C1 segment of cervical spinal cord (tissue), 14 donors: ENCODE measurements at regions not wholly inside any gene's neighbourhood (a gene's known extent, or its start where the extent isn't known, plus 50 kb on each side); places are given as distances from the start of the nearest gene placed in this dataset.
"Not testable (repeated sequence)": the region's sequence is repeated elsewhere in the genome, so short reads cannot be mapped to it uniquely, and the experiment has no call there.

Source experiments
- DNase-seq, 14 donors: peaks; one replicate each; lab custom pipeline; 2025; lab: John Stamatoyannopoulos, UW

DNA sequence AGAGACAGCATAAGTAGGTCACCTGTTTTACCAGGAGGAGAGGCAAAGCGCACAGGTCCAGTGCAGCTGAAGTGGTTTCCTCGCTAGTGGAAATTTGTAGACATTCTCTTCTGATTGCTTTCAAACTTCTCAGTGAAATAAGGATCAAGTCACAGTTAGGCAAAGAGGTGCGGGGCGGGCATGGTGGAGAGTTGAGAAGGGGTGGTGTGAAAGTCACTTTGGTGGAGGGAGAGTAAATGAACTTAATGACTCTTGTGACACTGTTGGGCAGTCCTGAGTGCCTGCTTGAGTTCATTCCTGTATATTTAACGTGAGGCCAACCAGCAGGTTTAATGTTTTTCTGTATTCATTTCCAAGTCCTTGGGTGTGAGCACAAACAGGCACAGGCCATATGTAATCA is 235.6 kb downstream of the TRIML1 start:
- no peak for DNase-seq

GRCh38 chr4:188377816-188378215 is 238.6 kb downstream of the TRIML1 start:
- no peak for DNase-seq

DNA sequence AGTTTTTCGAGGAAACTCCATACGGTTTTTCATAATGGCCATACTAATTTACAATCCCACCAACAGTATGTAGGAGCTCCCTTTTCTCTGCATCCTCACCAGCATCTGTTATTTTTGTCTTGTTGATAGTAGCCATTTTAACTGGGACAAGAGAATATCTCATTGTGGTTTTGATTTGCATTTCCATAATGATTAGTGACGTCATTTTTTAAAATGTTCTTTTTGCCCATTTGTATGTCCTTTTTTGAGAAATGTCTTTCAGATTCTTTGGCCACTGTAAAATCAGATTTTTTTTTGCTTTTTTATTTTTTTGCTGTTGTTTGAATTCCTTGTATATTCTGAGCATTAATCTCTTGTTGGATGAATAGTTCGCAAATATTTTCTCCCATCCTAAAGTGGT is 243.9 kb downstream of the TRIML1 start:
- no peak for DNase-seq

GRCh38 chr4:188387179-188387791 is 248.0 kb downstream of the TRIML1 start:
- DNase-seq, result no peak

DNA sequence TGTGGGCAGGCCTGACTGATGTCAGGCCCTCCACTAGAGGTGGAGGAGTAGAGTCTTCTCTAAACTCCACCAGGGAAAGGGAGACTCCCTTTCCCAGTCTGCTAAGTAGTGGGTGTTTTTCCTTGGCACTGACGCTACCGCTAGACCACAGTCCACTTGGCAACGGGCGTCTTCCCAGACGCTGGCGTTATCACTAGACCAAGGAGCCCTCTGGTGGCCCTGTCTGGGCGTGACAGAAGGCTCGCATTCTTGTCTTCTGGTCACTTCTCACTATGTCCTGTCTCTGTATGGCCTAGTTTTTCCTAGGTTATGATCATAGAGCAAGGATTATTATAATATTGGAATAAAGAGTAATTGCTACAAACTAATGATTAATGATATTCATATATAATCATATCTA is 252.1 kb downstream of the TRIML1 start:
- DNase-seq, result not testable (repeated sequence)

GRCh38 chr4:188396037-188396436 is 256.8 kb downstream of the TRIML1 start:
- no peak for DNase-seq

GRCh38 chr4:188399834-188400233 is 260.6 kb downstream of the TRIML1 start:
- DNase-seq, result no peak

DNA sequence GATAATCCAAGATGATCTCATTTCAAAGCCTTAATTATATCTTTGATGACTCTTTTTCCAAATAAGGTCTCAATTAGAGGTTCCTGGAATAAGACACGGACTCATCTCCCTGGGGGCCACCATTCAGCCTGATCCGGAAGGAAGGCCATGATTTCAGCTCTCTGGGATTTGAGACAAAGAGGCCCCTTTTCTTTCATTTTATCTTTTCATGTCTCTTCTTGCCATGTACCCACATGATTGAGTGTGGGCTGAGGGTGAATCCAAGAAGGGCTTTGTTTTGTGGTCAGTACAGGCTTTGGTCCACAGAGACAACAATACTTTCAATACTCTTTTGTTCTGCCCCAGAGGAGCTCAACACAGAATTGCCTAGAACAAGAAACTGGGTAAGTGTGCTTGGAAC is 261.2 kb downstream of the TRIML1 start:
- peak in 8 of 14 donors; percentile 1 to 42 (median 14) for DNase-seq

- no peak for DNase-seq
These were observed 264.0 kb downstream of the TRIML1 start for GRCh38 chr4:188403272-188403671.

DNA sequence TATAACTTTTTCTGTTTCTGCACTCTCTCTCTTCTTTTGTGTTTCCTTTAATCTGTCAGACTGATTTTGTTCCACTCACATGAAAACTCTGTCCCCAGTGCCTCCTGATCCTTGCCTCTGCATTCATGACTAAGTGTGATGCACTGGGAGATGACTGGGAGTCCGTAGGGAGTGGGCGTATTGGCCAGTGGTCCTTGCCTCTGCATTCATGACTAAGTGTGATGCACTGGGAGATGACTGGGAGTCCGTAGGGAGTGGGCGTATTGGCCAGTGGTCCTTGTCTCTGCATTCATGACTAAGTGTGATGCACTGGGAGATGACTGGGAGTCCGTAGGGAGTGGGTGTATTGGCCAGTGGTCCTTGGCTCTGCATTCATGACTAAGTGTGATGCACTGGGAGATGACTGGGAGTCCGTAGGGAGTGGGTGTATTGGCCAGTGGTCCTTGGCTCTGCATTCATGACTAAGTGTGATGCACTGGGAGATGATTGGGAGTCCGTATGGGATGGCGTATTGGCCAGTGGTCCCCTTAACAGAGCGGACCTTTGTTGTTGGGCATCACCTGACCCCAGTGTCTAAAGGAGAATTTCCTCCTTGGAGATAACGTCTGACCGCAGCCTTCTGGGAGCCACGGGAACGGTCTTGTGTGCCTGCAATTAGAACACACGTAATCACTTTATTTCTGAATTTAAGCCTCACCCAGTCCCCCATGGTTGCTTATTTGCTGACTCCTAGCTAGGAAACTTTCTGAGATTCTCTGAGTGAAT is 266.0 kb downstream of the TRIML1 start:
- not testable (repeated sequence) for DNase-seq

- no peak for DNase-seq
These were observed 269.2 kb downstream of the TRIML1 start for GRCh38 chr4:188408244-188409030.

DNA sequence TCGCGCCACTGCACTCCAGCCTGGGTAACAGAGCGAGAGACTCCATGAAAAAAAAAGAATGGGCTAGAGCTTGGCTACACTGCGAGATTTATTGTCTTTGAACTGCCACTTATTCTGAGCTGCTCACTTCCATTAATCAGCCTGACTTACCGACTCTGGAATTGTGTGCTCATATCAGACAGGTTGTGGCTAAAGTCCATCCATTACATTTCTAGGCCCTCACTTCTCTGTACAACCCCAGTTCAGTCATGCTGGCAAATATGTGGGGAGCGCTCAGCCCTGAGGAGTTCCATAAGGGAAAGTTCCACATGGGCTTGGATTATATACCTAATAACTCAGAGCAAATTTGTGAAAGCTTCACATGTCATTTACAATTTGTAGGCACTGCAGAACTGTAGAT is 270.6 kb downstream of the TRIML1 start:
- DNase-seq, result no peak

DNA sequence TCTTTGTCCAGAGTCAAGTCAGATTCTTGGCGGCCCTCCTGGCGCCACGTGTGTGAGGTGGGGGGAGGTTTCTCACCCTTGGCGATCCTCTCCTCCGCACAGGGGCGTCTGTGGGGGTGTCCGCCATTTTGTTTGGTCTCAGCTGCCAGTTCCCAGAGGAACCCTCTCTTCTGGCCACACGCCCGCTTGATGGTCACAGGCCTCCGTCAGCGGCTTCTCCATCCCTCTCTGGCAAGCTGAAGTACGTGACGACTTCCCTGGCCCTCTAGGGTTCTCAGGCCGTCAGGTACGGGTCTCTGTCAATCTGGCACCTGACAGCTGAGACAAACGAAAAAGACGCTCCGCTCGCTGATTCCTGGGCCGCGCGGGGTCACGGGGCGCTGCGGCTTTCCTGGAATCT is 272.6 kb downstream of the TRIML1 start:
- DNase-seq, result no peak

DNA sequence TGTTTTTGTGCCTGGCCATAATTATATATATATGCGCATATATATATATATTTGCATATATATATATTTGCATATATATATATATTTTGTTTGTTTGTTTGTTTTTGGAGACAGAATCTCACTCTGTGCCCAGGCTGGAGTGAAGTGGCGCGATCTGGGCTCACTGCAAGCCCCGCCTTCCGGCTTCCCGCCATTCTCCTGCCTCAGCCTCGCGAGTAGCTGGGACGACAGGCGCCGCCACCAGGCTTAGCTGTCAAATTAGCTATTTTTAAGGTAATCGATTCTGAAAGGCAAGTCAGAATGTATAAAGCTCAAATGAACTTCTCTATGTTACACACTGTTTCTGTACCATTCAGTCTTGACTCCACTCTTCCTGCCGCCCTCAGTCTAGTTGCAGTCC is 273.3 kb downstream of the TRIML1 start:
- DNase-seq, result no peak

DNA sequence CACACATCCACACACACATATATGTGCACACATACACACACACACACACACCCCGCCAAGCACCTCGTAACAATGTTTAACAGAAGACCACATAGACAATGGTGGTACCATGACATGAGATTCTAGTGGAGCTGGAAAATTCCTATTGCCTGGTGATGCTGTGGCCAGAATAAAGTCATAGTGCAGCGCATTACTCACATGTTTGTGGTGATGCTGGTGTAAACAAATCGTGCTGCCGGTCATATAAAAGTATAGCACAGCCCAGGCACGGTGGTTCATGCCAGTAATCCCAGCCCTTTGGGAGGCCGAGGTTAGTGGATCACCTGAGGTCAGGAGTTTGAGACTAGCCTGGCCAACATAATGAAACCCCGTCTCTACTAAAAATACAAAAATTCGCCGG is 275.2 kb downstream of the TRIML1 start:
- no peak for DNase-seq

- no peak for DNase-seq
These were observed 277.9 kb downstream of the TRIML1 start for GRCh38 chr4:188417181-188417580.

- DNase-seq, result no peak
These were observed 283.8 kb downstream of the TRIML1 start for GRCh38 chr4:188423039-188423438.

- no peak for DNase-seq
These were observed 289.7 kb downstream of the TRIML1 start for GRCh38 chr4:188428935-188429334.

- DNase-seq, result no peak
These were observed 290.7 kb downstream of the TRIML1 start for GRCh38 chr4:188429965-188430364.

GRCh38 chr4:188430384-188430783 is 291.1 kb downstream of the TRIML1 start:
- no peak for DNase-seq

GRCh38 chr4:188432328-188432727 is 293.1 kb downstream of the TRIML1 start:
- DNase-seq, result no peak

GRCh38 chr4:188433741-188434315 is 294.6 kb downstream of the TRIML1 start:
- no peak for DNase-seq
